GM18858 (cell line): ENCODE measurements at regions not wholly inside any gene's neighbourhood (a gene's known extent, or its start where the extent isn't known, plus 50 kb on each side); places are given as distances from the start of the nearest gene placed in this dataset.
A peak's percentile ranks its signal among the peaks of the same experiment; 100 is the strongest.

Experiments
- ATAC-seq: cut with Tn5 transposase; IDR thresholded peaks from one replicate; pipeline ENCODE4 v1.9.1; 2021; ENCODE audit not compliant: unreplicated experiment

- no peak for ATAC-seq
Measured at GRCh38 chr12:65546528-65546927, 268.0 kb downstream of the MSRB3 start.

- ATAC-seq: peak; percentile 98
Measured at GRCh38 chr12:65556676-65557437, 267.4 kb upstream of the HMGA2 start.

GRCh38 chr12:65557438-65558181 is 266.7 kb upstream of the HMGA2 start:
- no peak for ATAC-seq

GRCh38 chr12:65560286-65560685 is 264.0 kb upstream of the HMGA2 start:
- ATAC-seq: no peak

GRCh38 chr12:65561798-65562382 is 262.4 kb upstream of the HMGA2 start:
- ATAC-seq: no peak

- ATAC-seq: no peak
Measured at GRCh38 chr12:65565601-65566560, 258.4 kb upstream of the HMGA2 start.

- ATAC-seq: no peak
Measured at GRCh38 chr12:65566751-65567150, 257.5 kb upstream of the HMGA2 start.

GRCh38 chr12:65567820-65568219 is 256.5 kb upstream of the HMGA2 start:
- no peak for ATAC-seq

- ATAC-seq: no peak
Measured at GRCh38 chr12:65568517-65568916, 255.8 kb upstream of the HMGA2 start.

GRCh38 chr12:65570451-65571130 is 253.7 kb upstream of the HMGA2 start:
- no peak for ATAC-seq

- ATAC-seq: no peak
Measured at GRCh38 chr12:65574867-65575266, 249.4 kb upstream of the HMGA2 start.

GRCh38 chr12:65584016-65584415 is 240.3 kb upstream of the HMGA2 start:
- no peak for ATAC-seq

GRCh38 chr12:65585648-65586602 is 238.4 kb upstream of the HMGA2 start:
- no peak for ATAC-seq

GRCh38 chr12:65586796-65587195 is 237.5 kb upstream of the HMGA2 start:
- no peak for ATAC-seq

- ATAC-seq: no peak
Measured at GRCh38 chr12:65590318-65590717, 234.0 kb upstream of the HMGA2 start.

- no peak for ATAC-seq
Measured at GRCh38 chr12:65592416-65592815, 231.9 kb upstream of the HMGA2 start.

- ATAC-seq: no peak
Measured at GRCh38 chr12:65593239-65593701, 231.0 kb upstream of the HMGA2 start.

- no peak for ATAC-seq
Measured at GRCh38 chr12:65594409-65594808, 229.9 kb upstream of the HMGA2 start.

GRCh38 chr12:65595016-65595560 is 229.2 kb upstream of the HMGA2 start:
- ATAC-seq: no peak
